GM12878 (cell line): ENCODE measurements at regions not wholly inside any gene's neighbourhood (a gene's known extent, or its start where the extent isn't known, plus 50 kb on each side); places are given as distances from the start of the nearest gene placed in this dataset.

Source experiments
- ATAC-seq: fragments of 200-7000 bp; cut with Tn5 transposase; 3 replicates; pipeline ENCODE4 v1.9.1; 2020; ENCODE audit warnings: mild to moderate bottlenecking, moderate library complexity
- BruUV-seq: library from RNA; stranded (reverse); fragments of 400-500 nt; replicated peaks from 2 replicates; lab custom pipeline; 2021; lab: Mats Ljungman, UMichigan
- CTCF ChIA-PET: fragments of 300-600 bp; sonication (Branson Sonifier 250); formaldehyde crosslinking; extraction: SDS; loops from one replicate; lab custom pipeline; 2021; ENCODE audit warnings: inconsistent platforms; lab: Yijun Ruan, JAX
- POLR2A ChIA-PET: fragments of 350-600 bp; formaldehyde crosslinking; extraction: SDS; loops from one replicate; lab custom pipeline; 2021; ENCODE audit warnings: inconsistent platforms; lab: Charles Lee
- RAD21 ChIA-PET: fragments of 300-600 bp; sonication (Branson Sonifier 250); formaldehyde crosslinking; loops from one replicate; lab custom pipeline; 2023; ENCODE audit warnings: antibody characterized with exemption; ENCODE audit not compliant: unreplicated experiment; lab: Charles Lee
- SMC1A ChIA-PET: fragments of 300-600 bp; sonication (Branson Sonifier 250); formaldehyde crosslinking; loops from one replicate; lab custom pipeline; 2023; ENCODE audit not compliant: unreplicated experiment, uncharacterized antibody; lab: Charles Lee
- DNase-seq: peaks from one replicate; pipeline ENCODE4 v3.0.0-alpha.2; 2011; ENCODE audit warnings: low read depth, low spot score
- FAIRE-seq: peaks from 3 replicates; lab custom pipeline; 2011; peaks lifted over from hg19 to GRCh38; lab: Jason Lieb, UNC
- H2AFZ ChIP-seq: 2 replicates; pipeline ENCODE4 v1.6.0; 2011; ENCODE audit warnings: low read depth, low read length, control low read depth; ENCODE audit not compliant: control insufficient read depth
- H3K27ac ChIP-seq: 2 replicates; pipeline ENCODE4 v1.5.1; 2011; ENCODE audit warnings: control low read depth; ENCODE audit not compliant: control insufficient read depth, insufficient read depth
- H3K27me3 ChIP-seq, 2 experiments: replicated peaks in 1 of 2; 2 replicates each; pipeline versions ENCODE4 v1.6.0 to v1.6.1; 2011; ENCODE audit warnings: low read length in 1 of 2; ENCODE audit not compliant: control insufficient read depth in 2 of 2, insufficient read depth in 2 of 2
- H3K36me3 ChIP-seq, 2 experiments: 2 replicates each; pipeline ENCODE4 v1.5.1; 2011; ENCODE audit warnings: low read length in 1 of 2; ENCODE audit not compliant: control insufficient read depth in 2 of 2, insufficient read depth in 2 of 2
- H3K4me1 ChIP-seq: 2 replicates; pipeline ENCODE4 v1.6.1; 2011; ENCODE audit warnings: mild to moderate bottlenecking, low read length, moderate library complexity, mixed read lengths; ENCODE audit not compliant: control insufficient read depth, insufficient read depth
- H3K4me2 ChIP-seq: 2 replicates; pipeline ENCODE4 v1.6.0; 2011; ENCODE audit warnings: control low read depth; ENCODE audit not compliant: control insufficient read depth, insufficient read depth
- H3K4me3 ChIP-seq: fragments of 200-600 bp; sonication (generic); 2 replicates; pipeline ENCODE4 v1.5.1; 2016
- H3K79me2 ChIP-seq: 2 replicates; pipeline ENCODE4 v1.6.0; 2011; ENCODE audit warnings: low read length; ENCODE audit not compliant: control insufficient read depth, insufficient read depth
- H3K9ac ChIP-seq: 2 replicates; pipeline ENCODE4 v1.8.0; 2011; ENCODE audit warnings: low read length, control low read depth, mixed read lengths; ENCODE audit not compliant: control insufficient read depth, insufficient read depth
- H3K9me3 ChIP-seq: replicated peaks from 3 replicates; pipeline ENCODE4 v1.5.1; 2011; ENCODE audit warnings: mild to moderate bottlenecking, low read length; ENCODE audit not compliant: control insufficient read depth, insufficient read depth
- H4K20me1 ChIP-seq: 2 replicates; pipeline ENCODE4 v1.6.0; 2011; ENCODE audit not compliant: control insufficient read depth, insufficient read depth
- ATF2 ChIP-seq: IDR thresholded peaks from 2 replicates; pipeline ENCODE4 v1.6.1; 2012; ENCODE audit warnings: low read length, inconsistent platforms
- BRCA1 ChIP-seq: IDR thresholded peaks from 2 replicates; pipeline ENCODE4 v1.6.1; 2011; ENCODE audit warnings: low read depth, low read length, improper control_type of control experiment
- ELK1 ChIP-seq: IDR thresholded peaks from 2 replicates; pipeline ENCODE4 v1.6.1; 2012; ENCODE audit warnings: low read depth, low read length, improper control_type of control experiment
- IKZF2 ChIP-seq, 2 experiments: fragments of 450-650 bp; IDR thresholded peaks; 2 replicates each; pipeline ENCODE4 v1.6.1; 2017; ENCODE audit warnings: mild to moderate bottlenecking in 2 of 2, moderate library complexity in 2 of 2
- IRF4 ChIP-seq: IDR thresholded peaks from 2 replicates; pipeline ENCODE4 v1.6.1; 2011; ENCODE audit warnings: low read depth, low read length
- KDM1A ChIP-seq: fragments of 200-600 bp; sonication (generic); IDR thresholded peaks from 2 replicates; pipeline ENCODE4 v1.6.1; 2016; ENCODE audit warnings: borderline replicate concordance
- RAD21 ChIP-seq: IDR thresholded peaks from 2 replicates; pipeline ENCODE4 v1.6.1; 2011; ENCODE audit warnings: mild to moderate bottlenecking, low read depth, low read length, moderate library complexity; ENCODE audit not compliant: insufficient read depth
- REST ChIP-seq: IDR thresholded peaks from 2 replicates; pipeline ENCODE4 v1.6.1; 2012; ENCODE audit warnings: mild to moderate bottlenecking, low read depth, low read length
- TCF12 ChIP-seq: IDR thresholded peaks from 2 replicates; pipeline ENCODE4 v1.6.1; 2011; ENCODE audit warnings: low read depth, mild to moderate bottlenecking, low read length
- ZNF274 ChIP-seq: IDR thresholded peaks from one replicate; pipeline ENCODE4 v1.8.0; 2011; ENCODE audit not compliant: insufficient read length, insufficient read depth
- WGBS: methylation state at CpG from one replicate; pipeline ENCODE4 v1.1.6; 2016; ENCODE audit warnings: low lambda C conversion rate; ENCODE audit not compliant: insufficient replicate concordance, insufficient coverage; ENCODE audit errors: missing lambda C conversion rate; 5-methylcytosine and 5-hydroxymethylcytosine counted together
- in situ Hi-C: fragments of 300-500 bp; cut with MboI; formaldehyde crosslinking; loops from 9 replicates; pipeline ENCODE4 v1.14.3; 2018; ENCODE audit warnings: mixed read lengths
- intact Hi-C: fragments of 100-400 bp; cut with micrococcal nuclease; formaldehyde crosslinking; loops from one replicate; pipeline ENCODE4 v1.14.2; 2022; ENCODE audit not compliant: unreplicated experiment

- ATAC-seq (no peak), DNase-seq (no peak), FAIRE-seq (no peak)
- Histone ChIP-seq H2AFZ (no peak overlapping the region), H3K4me1 (peaks cover 59% of the 10 kb centered on the region), H3K79me2 (peaks cover 2% of the 10 kb centered on the region; the same call in 1 of the 2 replicates), H3K4me2 (no peak overlapping the region), H3K9ac (no peak overlapping the region), H3K27ac (no peak overlapping the region), H3K27me3 (no peaks in the 10 kb centered on the region), H3K4me3 (no peak overlapping the region), H3K9me3 (no peaks in the 10 kb centered on the region; the same call in 2 of the 3 replicates), H3K36me3 (no peaks in the 10 kb centered on the region), H4K20me1 (no peaks in the 10 kb centered on the region)
- POLR2A ChIA-PET, result interaction anchor here (1.0 to 3.6 kb wide), 2 partner anchors 10 to 24 kb away, joined by 4 to 15 read pairs; no protein-coding TSS in a partner anchor
- RAD21 ChIA-PET, result interaction anchor here (1.3 to 3.2 kb wide), 2 partner anchors 87 to 152 kb away, joined by 3 to 20 read pairs; no protein-coding TSS in a partner anchor
- no TSS peak for BruUV-seq
- in situ Hi-C loops (no loop called here), intact Hi-C loops (no loop called here)
- CTCF ChIA-PET, result no interaction called here
- SMC1A ChIA-PET, result interaction anchor here (0.8 to 6.2 kb wide), 8 partner anchors 16 to 89 kb away, joined by 3 to 44 read pairs (median 6); no protein-coding TSS in a partner anchor
- WGBS, result 95% methylated on average over 4 of the region's 4 CpGs
- TF ChIP-seq RAD21, result no peak
- TF ChIP-seq ZNF274, result no peak
Observed at GRCh38 chr1:234931404-234931973, 197.1 kb downstream of the TOMM20 start.

GRCh38 chr1:234929369-234929768 is 199.3 kb downstream of the TOMM20 start:
- CTCF ChIA-PET, result no interaction called here
- H4K20me1 ChIP-seq, result no peaks in the 10 kb centered on the region
- H3K27me3 ChIP-seq, result no peaks in the 10 kb centered on the region
- RAD21 ChIA-PET, result interaction anchor here (0.7 to 5.5 kb wide), 8 partner anchors 27 to 318 kb away, joined by 3 to 48 read pairs (median 4); no protein-coding TSS in a partner anchor
- POLR2A ChIA-PET, result interaction anchor here (0.5 to 2.4 kb wide), 4 partner anchors 26 to 325 kb away, joined by 3 to 8 read pairs (median 5); no protein-coding TSS in a partner anchor
- H3K4me3 ChIP-seq, result no peak overlapping the region
- H3K27ac ChIP-seq, result no peak overlapping the region
- no peaks in the 10 kb centered on the region; the same call in 1 of the 3 replicates for H3K9me3 ChIP-seq
- BruUV-seq, result no TSS peak
- in situ Hi-C loops, result no loop called here
- H3K4me2 ChIP-seq, result no peak overlapping the region
- no peak for FAIRE-seq
- intact Hi-C loops, result no loop called here
- WGBS, result 96% methylated on average over 3 of the region's 3 CpGs
- SMC1A ChIA-PET, result interaction anchor here (1.1 to 4.0 kb wide), 7 partner anchors 11 to 86 kb away, joined by 3 to 26 read pairs (median 3); no protein-coding TSS in a partner anchor
- peaks cover 77% of the 10 kb centered on the region for H3K4me1 ChIP-seq
- H3K79me2 ChIP-seq, result peaks cover 2% of the 10 kb centered on the region; the same call in 1 of the 2 replicates
- DNase-seq, result no peak
- no peak for ATAC-seq
- no peak overlapping the region for H2AFZ ChIP-seq
- no peak overlapping the region for H3K9ac ChIP-seq
- no peaks in the 10 kb centered on the region for H3K36me3 ChIP-seq
- TF ChIP-seq ELK1, result no peak
- no peak for TF ChIP-seq ATF2
- no peak for TF ChIP-seq BRCA1
- no peak for TF ChIP-seq REST
- no peak for TF ChIP-seq IKZF2 (IDR thresholded peaks at IDR 0.05)
- no peak for TF ChIP-seq KDM1A
- no peak for TF ChIP-seq IRF4
- TF ChIP-seq TCF12, result no peak
